ENCODE measurements at regions not wholly inside any gene's neighbourhood (a gene's known extent, or its start where the extent isn't known, plus 50 kb on each side); places are given as distances from the start of the nearest gene placed in this dataset.

GRCh38 chr1:29636936-29637335 lies 400.6 kb downstream of the PTPRU start:
- no peaks in the 10 kb centered on the region for H3K4me1 ChIP-seq (ENCODE audit: low read length)
- 0 out of 2 replicates have a peak, but pooled peaks cover 3% of the 10 kb centered on the region for H4K20me1 ChIP-seq (ENCODE audit: insufficient read depth, low read depth, low read length)
- H3K36me3 ChIP-seq (ENCODE audit: insufficient read depth, low read length) = no peaks in the 10 kb centered on the region
- H3K9ac ChIP-seq (ENCODE audit: low read length) = no peak overlapping the region
- H3K4me2 ChIP-seq (ENCODE audit: low read depth, low read length, poor library complexity, severe bottlenecking) = no peak overlapping the region
- H3K4me3 ChIP-seq (ENCODE audit: low read length) = no peak overlapping the region
- no peaks in the 10 kb centered on the region for H3K79me2 ChIP-seq (ENCODE audit: low read length)
- H3K27ac ChIP-seq (ENCODE audit: low read length) = no peak overlapping the region
- no peak for DNase-seq
- no peaks in the 10 kb centered on the region for H3K9me2 ChIP-seq (replicated peaks; ENCODE audit: insufficient read depth, low read length)
- H2AFZ ChIP-seq (ENCODE audit: low read length) = no peak overlapping the region
- H3K9me3 ChIP-seq (ENCODE audit: low read length) = no peaks in the 10 kb centered on the region
- no peaks in the 10 kb centered on the region for H3K27me3 ChIP-seq (ENCODE audit: low read length)

GRCh38 chr1:29635501-29636263 lies 399.4 kb downstream of the PTPRU start:
- H3K9me2 ChIP-seq (replicated peaks; ENCODE audit: insufficient read depth, low read length) = no peaks in the 10 kb centered on the region
- no peaks in the 10 kb centered on the region for H3K36me3 ChIP-seq (ENCODE audit: insufficient read depth, low read length)
- no peak overlapping the region for H3K4me3 ChIP-seq (ENCODE audit: low read length)
- H3K79me2 ChIP-seq (ENCODE audit: low read length) = no peaks in the 10 kb centered on the region
- H4K20me1 ChIP-seq (ENCODE audit: insufficient read depth, low read depth, low read length) = no peaks in the 10 kb centered on the region
- no peak overlapping the region for H3K27ac ChIP-seq (ENCODE audit: low read length)
- no peak for DNase-seq
- no peak overlapping the region for H3K9ac ChIP-seq (ENCODE audit: low read length)
- no peaks in the 10 kb centered on the region for H3K4me1 ChIP-seq (ENCODE audit: low read length)
- no peak overlapping the region for H2AFZ ChIP-seq (ENCODE audit: low read length)
- H3K9me3 ChIP-seq (ENCODE audit: low read length) = no peaks in the 10 kb centered on the region
- no peaks in the 10 kb centered on the region for H3K27me3 ChIP-seq (ENCODE audit: low read length)
- no peak overlapping the region for H3K4me2 ChIP-seq (ENCODE audit: low read depth, low read length, poor library complexity, severe bottlenecking)

GRCh38 chr1:29634746-29635335 lies 398.5 kb downstream of the PTPRU start:
- no peaks in the 10 kb centered on the region for H3K4me1 ChIP-seq (ENCODE audit: low read length)
- no peaks in the 10 kb centered on the region for H4K20me1 ChIP-seq (ENCODE audit: insufficient read depth, low read depth, low read length)
- DNase-seq = no peak
- no peak overlapping the region for H3K4me2 ChIP-seq (ENCODE audit: low read depth, low read length, poor library complexity, severe bottlenecking)
- H3K9ac ChIP-seq (ENCODE audit: low read length) = no peak overlapping the region
- no peak overlapping the region for H3K27ac ChIP-seq (ENCODE audit: low read length)
- H2AFZ ChIP-seq (ENCODE audit: low read length) = no peak overlapping the region
- H3K36me3 ChIP-seq (ENCODE audit: insufficient read depth, low read length) = no peaks in the 10 kb centered on the region
- no peaks in the 10 kb centered on the region for H3K9me3 ChIP-seq (ENCODE audit: low read length)
- no peaks in the 10 kb centered on the region for H3K79me2 ChIP-seq (ENCODE audit: low read length)
- no peaks in the 10 kb centered on the region for H3K9me2 ChIP-seq (replicated peaks; ENCODE audit: insufficient read depth, low read length)
- no peak overlapping the region for H3K4me3 ChIP-seq (ENCODE audit: low read length)
- H3K27me3 ChIP-seq (ENCODE audit: low read length) = no peaks in the 10 kb centered on the region

- no peak overlapping the region for H3K9ac ChIP-seq (ENCODE audit: low read length)
- no peaks in the 10 kb centered on the region for H3K27me3 ChIP-seq (ENCODE audit: low read length)
- no peak overlapping the region for H3K4me3 ChIP-seq (ENCODE audit: low read length)
- H3K27ac ChIP-seq (ENCODE audit: low read length) = no peak overlapping the region
- H3K9me3 ChIP-seq (ENCODE audit: low read length) = no peaks in the 10 kb centered on the region
- H2AFZ ChIP-seq (ENCODE audit: low read length) = no peak overlapping the region
- H3K9me2 ChIP-seq (replicated peaks; ENCODE audit: insufficient read depth, low read length) = no peaks in the 10 kb centered on the region
- H3K36me3 ChIP-seq (ENCODE audit: insufficient read depth, low read length) = no peaks in the 10 kb centered on the region
- no peaks in the 10 kb centered on the region for H3K79me2 ChIP-seq (ENCODE audit: low read length)
- H3K4me1 ChIP-seq (ENCODE audit: low read length) = no peaks in the 10 kb centered on the region
- H4K20me1 ChIP-seq (ENCODE audit: insufficient read depth, low read depth, low read length) = no peaks in the 10 kb centered on the region
- H3K4me2 ChIP-seq (ENCODE audit: low read depth, low read length, poor library complexity, severe bottlenecking) = no peak overlapping the region
- no peak for DNase-seq
These were observed 398.0 kb downstream of the PTPRU start for GRCh38 chr1:29634324-29634723.

- no peaks in the 10 kb centered on the region for H3K4me1 ChIP-seq (ENCODE audit: low read length)
- H3K27me3 ChIP-seq (ENCODE audit: low read length) = no peaks in the 10 kb centered on the region
- H3K9me3 ChIP-seq (ENCODE audit: low read length) = no peaks in the 10 kb centered on the region
- H3K9ac ChIP-seq (ENCODE audit: low read length) = no peak overlapping the region
- H3K9me2 ChIP-seq (replicated peaks; ENCODE audit: insufficient read depth, low read length) = no peaks in the 10 kb centered on the region
- H3K4me2 ChIP-seq (ENCODE audit: low read depth, low read length, poor library complexity, severe bottlenecking) = no peak overlapping the region
- no peaks in the 10 kb centered on the region for H3K79me2 ChIP-seq (ENCODE audit: low read length)
- H2AFZ ChIP-seq (ENCODE audit: low read length) = no peak overlapping the region
- H3K36me3 ChIP-seq (ENCODE audit: insufficient read depth, low read length) = no peaks in the 10 kb centered on the region
- no peaks in the 10 kb centered on the region for H4K20me1 ChIP-seq (ENCODE audit: insufficient read depth, low read depth, low read length)
- no peak overlapping the region for H3K27ac ChIP-seq (ENCODE audit: low read length)
- DNase-seq = no peak
- H3K4me3 ChIP-seq (ENCODE audit: low read length) = no peak overlapping the region
These were observed 397.4 kb downstream of the PTPRU start for GRCh38 chr1:29633771-29634170.

- no peaks in the 10 kb centered on the region for H3K79me2 ChIP-seq (ENCODE audit: low read length)
- H3K27me3 ChIP-seq (ENCODE audit: low read length) = no peaks in the 10 kb centered on the region
- H3K4me3 ChIP-seq (ENCODE audit: low read length) = no peak overlapping the region
- H3K9me2 ChIP-seq (replicated peaks; ENCODE audit: insufficient read depth, low read length) = no peaks in the 10 kb centered on the region
- H3K4me1 ChIP-seq (ENCODE audit: low read length) = no peaks in the 10 kb centered on the region
- H3K9ac ChIP-seq (ENCODE audit: low read length) = no peak overlapping the region
- H4K20me1 ChIP-seq (ENCODE audit: insufficient read depth, low read depth, low read length) = no peaks in the 10 kb centered on the region
- DNase-seq = no peak
- H3K4me2 ChIP-seq (ENCODE audit: low read depth, low read length, poor library complexity, severe bottlenecking) = no peak overlapping the region
- H3K9me3 ChIP-seq (ENCODE audit: low read length) = no peaks in the 10 kb centered on the region
- H3K27ac ChIP-seq (ENCODE audit: low read length) = no peak overlapping the region
- no peaks in the 10 kb centered on the region for H3K36me3 ChIP-seq (ENCODE audit: insufficient read depth, low read length)
- no peak overlapping the region for H2AFZ ChIP-seq (ENCODE audit: low read length)
These were observed 396.7 kb downstream of the PTPRU start for GRCh38 chr1:29632806-29633615.

- Histone ChIP-seq H3K36me3 (ENCODE audit: insufficient read depth, low read length) (no peaks in the 10 kb centered on the region), H3K4me3 (ENCODE audit: low read length) (no peak overlapping the region), H3K9ac (ENCODE audit: low read length) (no peak overlapping the region), H3K9me3 (ENCODE audit: low read length) (no peaks in the 10 kb centered on the region), H3K79me2 (ENCODE audit: low read length) (no peaks in the 10 kb centered on the region), H3K9me2 (replicated peaks; ENCODE audit: insufficient read depth, low read length) (no peaks in the 10 kb centered on the region), H2AFZ (ENCODE audit: low read length) (no peak overlapping the region), H4K20me1 (ENCODE audit: insufficient read depth, low read depth, low read length) (no peaks in the 10 kb centered on the region), H3K27ac (ENCODE audit: low read length) (no peak overlapping the region), H3K4me1 (ENCODE audit: low read length) (no peaks in the 10 kb centered on the region), H3K4me2 (ENCODE audit: low read depth, low read length, poor library complexity, severe bottlenecking) (no peak overlapping the region), H3K27me3 (ENCODE audit: low read length) (no peaks in the 10 kb centered on the region)
- DNase-seq = no peak
These were observed 395.8 kb downstream of the PTPRU start for GRCh38 chr1:29631836-29632805.
